NK-92 treated with Interleukin-12 subunit alpha and Interleukin-12 subunit beta, amount 100 ng/mL, for 24 hours (cell line): ENCODE measurements at regions not wholly inside any gene's neighbourhood (a gene's known extent, or its start where the extent isn't known, plus 50 kb on each side); places are given as distances from the start of the nearest gene placed in this dataset.

ENCODE experiments used
- DNase-seq: peaks from one replicate; lab custom pipeline; 2025; lab: John Stamatoyannopoulos, UW

- no peak for DNase-seq
Measured at GRCh38 chr17:51487947-51488346, 227.6 kb downstream of the UTP18 start.

GRCh38 chr17:51491416-51491815 is 231.1 kb downstream of the UTP18 start:
- DNase-seq: no peak

GRCh38 chr17:51493206-51493605 is 232.9 kb downstream of the UTP18 start:
- no peak for DNase-seq

- DNase-seq: no peak
Measured at GRCh38 chr17:51496378-51496777, 236.0 kb downstream of the UTP18 start.

- no peak for DNase-seq
Measured at GRCh38 chr17:51499897-51500296, 239.6 kb downstream of the UTP18 start.

GRCh38 chr17:51500454-51500853 is 240.1 kb downstream of the UTP18 start:
- DNase-seq: no peak

- no peak for DNase-seq
Measured at GRCh38 chr17:51505450-51505849, 245.1 kb downstream of the UTP18 start.

GRCh38 chr17:51507444-51507843 is 247.1 kb downstream of the UTP18 start:
- no peak for DNase-seq

- no peak for DNase-seq
Measured at GRCh38 chr17:51508048-51508447, 247.7 kb downstream of the UTP18 start.

GRCh38 chr17:51510940-51511339 is 250.6 kb downstream of the UTP18 start:
- no peak for DNase-seq

GRCh38 chr17:51512220-51512907 is 252.0 kb downstream of the UTP18 start:
- DNase-seq: no peak

- DNase-seq: no peak
Measured at GRCh38 chr17:51516924-51517323, 256.6 kb downstream of the UTP18 start.

GRCh38 chr17:51524524-51524923 is 264.2 kb downstream of the UTP18 start:
- no peak for DNase-seq

- no peak for DNase-seq
Measured at GRCh38 chr17:51526507-51526906, 266.2 kb downstream of the UTP18 start.

GRCh38 chr17:51527225-51527982 is 267.1 kb downstream of the UTP18 start:
- DNase-seq: no peak

- no peak for DNase-seq
Measured at GRCh38 chr17:51528111-51528510, 267.8 kb downstream of the UTP18 start.

- no peak for DNase-seq
Measured at GRCh38 chr17:51533219-51533618, 272.9 kb downstream of the UTP18 start.

- no peak for DNase-seq
Measured at GRCh38 chr17:51533821-51534220, 273.5 kb downstream of the UTP18 start.

- DNase-seq: no peak
Measured at GRCh38 chr17:51536627-51537026, 276.3 kb downstream of the UTP18 start.

- DNase-seq: no peak
Measured at GRCh38 chr17:51537996-51538550, 277.7 kb downstream of the UTP18 start.

- DNase-seq: no peak
Measured at GRCh38 chr17:51540151-51540550, 279.8 kb downstream of the UTP18 start.

GRCh38 chr17:51541215-51541614 is 280.9 kb downstream of the UTP18 start:
- DNase-seq: no peak

- DNase-seq: no peak
Measured at GRCh38 chr17:51546114-51546513, 285.8 kb downstream of the UTP18 start.
